ENCODE measurements at regions not wholly inside any gene's neighbourhood (a gene's known extent, or its start where the extent isn't known, plus 50 kb on each side); places are given as distances from the start of the nearest gene placed in this dataset.

DNA sequence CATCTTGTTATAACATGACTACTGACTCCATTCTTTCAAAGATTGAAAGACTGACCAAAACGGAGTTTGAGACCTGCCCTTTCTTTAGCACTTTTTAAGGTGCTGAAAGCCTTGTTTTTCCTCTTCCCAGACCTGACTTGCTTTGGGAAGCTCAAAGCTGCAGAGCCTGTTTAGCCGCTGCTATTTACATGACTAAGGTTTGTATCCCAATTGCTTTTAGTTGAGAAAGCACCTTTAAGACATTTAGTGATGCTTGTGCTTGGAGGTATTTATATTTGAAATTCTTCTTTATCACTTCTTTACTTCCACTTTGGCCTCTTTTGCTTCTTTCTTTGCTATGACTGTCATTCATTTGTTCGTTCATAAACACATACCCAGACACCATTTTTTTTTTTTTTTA, 182.6 kb upstream of the ELL2 start:
- H2AFZ ChIP-seq (ENCODE audit: low read depth), result no peak overlapping the region
- no peak for TF ChIP-seq YY1 (IDR thresholded peaks at IDR 0.05; ENCODE audit: low read depth)
- TF ChIP-seq RXRA (IDR thresholded peaks at IDR 0.05; ENCODE audit: borderline replicate concordance, low read depth), result no peak
- TF ChIP-seq, protein P1, sequence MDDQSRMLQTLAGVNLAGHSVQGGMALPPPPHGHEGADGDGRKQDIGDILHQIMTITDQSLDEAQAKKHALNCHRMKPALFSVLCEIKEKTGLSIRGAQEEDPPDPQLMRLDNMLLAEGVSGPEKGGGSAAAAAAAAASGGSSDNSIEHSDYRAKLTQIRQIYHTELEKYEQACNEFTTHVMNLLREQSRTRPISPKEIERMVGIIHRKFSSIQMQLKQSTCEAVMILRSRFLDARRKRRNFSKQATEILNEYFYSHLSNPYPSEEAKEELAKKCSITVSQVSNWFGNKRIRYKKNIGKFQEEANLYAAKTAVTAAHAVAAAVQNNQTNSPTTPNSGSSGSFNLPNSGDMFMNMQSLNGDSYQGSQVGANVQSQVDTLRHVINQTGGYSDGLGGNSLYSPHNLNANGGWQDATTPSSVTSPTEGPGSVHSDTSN (IDR thresholded peaks at IDR 0.05), result no peak
- no peak for TF ChIP-seq RFX5 (IDR thresholded peaks at IDR 0.05; ENCODE audit: low read length)
- no peak for TF ChIP-seq RAD21 (IDR thresholded peaks at IDR 0.05; ENCODE audit: low read length)
- TF ChIP-seq, protein P2, sequence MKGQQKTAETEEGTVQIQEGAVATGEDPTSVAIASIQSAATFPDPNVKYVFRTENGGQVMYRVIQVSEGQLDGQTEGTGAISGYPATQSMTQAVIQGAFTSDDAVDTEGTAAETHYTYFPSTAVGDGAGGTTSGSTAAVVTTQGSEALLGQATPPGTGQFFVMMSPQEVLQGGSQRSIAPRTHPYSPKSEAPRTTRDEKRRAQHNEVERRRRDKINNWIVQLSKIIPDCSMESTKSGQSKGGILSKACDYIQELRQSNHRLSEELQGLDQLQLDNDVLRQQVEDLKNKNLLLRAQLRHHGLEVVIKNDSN (IDR thresholded peaks at IDR 0.05; ENCODE audit: borderline replicate concordance, low read depth), result no peak
- no peak for TF ChIP-seq TAF1 (IDR thresholded peaks at IDR 0.05; ENCODE audit: borderline replicate concordance, low read depth, low read length)
- no peak for TF ChIP-seq EP300 (IDR thresholded peaks at IDR 0.05; ENCODE audit: borderline replicate concordance in 1 of 2, low read depth in 1 of 2, low read length in 1 of 2)
- TF ChIP-seq EZH2phosphoT487 (IDR thresholded peaks at IDR 0.05; ENCODE audit: borderline replicate concordance, low read depth), result no peak
- TF ChIP-seq MXI1 (IDR thresholded peaks at IDR 0.05; ENCODE audit: low read depth, low read length), result no peak
- no peak for TF ChIP-seq NFIC (IDR thresholded peaks at IDR 0.05; ENCODE audit: borderline replicate concordance)
- CTCF ChIA-PET, result no interaction called here
- H3K36me3 ChIP-seq (replicated peaks in 1 of 2; ENCODE audit: control insufficient read depth in 1 of 2, insufficient read depth in 2 of 2, low read length in 1 of 2), result no peaks in the 10 kb centered on the region
- no peaks in the 10 kb centered on the region for H3K9me3 ChIP-seq
- no peak overlapping the region for H3K4me2 ChIP-seq
- H3K9me2 ChIP-seq, result no peaks in the 10 kb centered on the region
- no peaks in the 10 kb centered on the region for H3K27me3 ChIP-seq (ENCODE audit: insufficient read depth)
- no peak for DNase-seq
- no peaks in the 10 kb centered on the region for H3K4me1 ChIP-seq (ENCODE audit: control insufficient read depth in 1 of 2, insufficient read depth in 2 of 2, low read depth in 1 of 2, low read length in 1 of 2)
- POLR2A ChIA-PET, result no interaction called here
- H3K79me2 ChIP-seq (ENCODE audit: insufficient read depth), result no peaks in the 10 kb centered on the region
- H4K20me1 ChIP-seq (ENCODE audit: insufficient read depth), result no peaks in the 10 kb centered on the region
- no peak overlapping the region for H3K4me3 ChIP-seq (ENCODE audit: low read depth in 2 of 2, low read length in 1 of 2)
- no peak overlapping the region for H3K27ac ChIP-seq (ENCODE audit: low read depth in 2 of 2, low read length in 1 of 2)
- no peaks in the 10 kb centered on the region for H3F3A ChIP-seq (replicated peaks; ENCODE audit: insufficient read depth)
- 95% methylated on average over 3 of the region's 3 CpGs for WGBS (ENCODE audit: low lambda C conversion rate)
- H3K9ac ChIP-seq, result no peak overlapping the region

DNA sequence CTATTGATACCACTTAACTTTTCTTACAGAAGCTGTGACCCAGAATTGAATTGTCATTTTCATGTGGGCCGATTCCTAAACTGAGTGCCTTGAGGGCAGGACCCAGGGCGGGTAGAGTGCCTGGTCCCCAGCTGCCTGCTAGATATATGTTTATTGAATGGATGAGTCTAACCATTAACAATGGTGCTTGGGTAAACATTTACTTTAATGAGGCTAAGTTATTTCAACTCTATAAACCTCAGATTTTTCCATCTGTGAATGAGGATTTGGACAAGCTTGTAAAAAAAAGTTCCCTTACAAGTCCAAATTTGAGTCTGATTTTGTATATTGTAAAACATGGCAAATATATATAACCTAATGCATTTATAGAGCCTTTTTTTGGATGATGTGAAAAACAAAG, 181.8 kb upstream of the ELL2 start:
- Histone ChIP-seq H3K9ac (no peak overlapping the region), H3K9me3 (no peaks in the 10 kb centered on the region), H3K4me1 (ENCODE audit: control insufficient read depth in 1 of 2, insufficient read depth in 2 of 2, low read depth in 1 of 2, low read length in 1 of 2) (no peaks in the 10 kb centered on the region), H3K4me3 (ENCODE audit: low read depth in 2 of 2, low read length in 1 of 2) (no peak overlapping the region), H4K20me1 (ENCODE audit: insufficient read depth) (no peaks in the 10 kb centered on the region), H3K27ac (ENCODE audit: low read depth in 2 of 2, low read length in 1 of 2) (no peak overlapping the region), H3K36me3 (replicated peaks in 1 of 2; ENCODE audit: control insufficient read depth in 1 of 2, insufficient read depth in 2 of 2, low read length in 1 of 2) (no peaks in the 10 kb centered on the region), H3K27me3 (ENCODE audit: insufficient read depth) (no peaks in the 10 kb centered on the region), H3F3A (replicated peaks; ENCODE audit: insufficient read depth) (no peaks in the 10 kb centered on the region), H3K79me2 (ENCODE audit: insufficient read depth) (no peaks in the 10 kb centered on the region), H2AFZ (ENCODE audit: low read depth) (no peak overlapping the region), H3K9me2 (no peaks in the 10 kb centered on the region), H3K4me2 (no peak overlapping the region)
- 81% methylated on average over 2 of the region's 2 CpGs for WGBS (ENCODE audit: low lambda C conversion rate)
- POLR2A ChIA-PET, result no interaction called here
- CTCF ChIA-PET, result no interaction called here
- no peak for DNase-seq
- TF ChIP-seq NRF1 (IDR thresholded peaks at IDR 0.05; ENCODE audit: low read depth, low read length) (no peak), YY1 (IDR thresholded peaks at IDR 0.05; ENCODE audit: low read depth) (no peak), JUND (IDR thresholded peaks at IDR 0.05) (no peak), MXI1 (IDR thresholded peaks at IDR 0.05; ENCODE audit: low read depth, low read length) (no peak), SMC3 (IDR thresholded peaks at IDR 0.05; ENCODE audit: low read depth, low read length) (no peak), CHD2 (IDR thresholded peaks at IDR 0.05; ENCODE audit: low read length, partially characterized antibody) (no peak), RAD21 (IDR thresholded peaks at IDR 0.05; ENCODE audit: low read length) (no peak), EZH2phosphoT487 (IDR thresholded peaks at IDR 0.05; ENCODE audit: borderline replicate concordance, low read depth) (no peak), POLR2AphosphoS5 (IDR thresholded peaks at IDR 0.05; ENCODE audit: low read depth, low read length) (no peak)
- TF ChIP-seq, protein P3, sequence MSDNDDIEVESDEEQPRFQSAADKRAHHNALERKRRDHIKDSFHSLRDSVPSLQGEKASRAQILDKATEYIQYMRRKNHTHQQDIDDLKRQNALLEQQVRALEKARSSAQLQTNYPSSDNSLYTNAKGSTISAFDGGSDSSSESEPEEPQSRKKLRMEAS (IDR thresholded peaks at IDR 0.05; ENCODE audit: low read depth), result no peak
- TF ChIP-seq, protein P2 (IDR thresholded peaks at IDR 0.05; ENCODE audit: borderline replicate concordance, low read depth), result no peak
- TF ChIP-seq, protein P4, sequence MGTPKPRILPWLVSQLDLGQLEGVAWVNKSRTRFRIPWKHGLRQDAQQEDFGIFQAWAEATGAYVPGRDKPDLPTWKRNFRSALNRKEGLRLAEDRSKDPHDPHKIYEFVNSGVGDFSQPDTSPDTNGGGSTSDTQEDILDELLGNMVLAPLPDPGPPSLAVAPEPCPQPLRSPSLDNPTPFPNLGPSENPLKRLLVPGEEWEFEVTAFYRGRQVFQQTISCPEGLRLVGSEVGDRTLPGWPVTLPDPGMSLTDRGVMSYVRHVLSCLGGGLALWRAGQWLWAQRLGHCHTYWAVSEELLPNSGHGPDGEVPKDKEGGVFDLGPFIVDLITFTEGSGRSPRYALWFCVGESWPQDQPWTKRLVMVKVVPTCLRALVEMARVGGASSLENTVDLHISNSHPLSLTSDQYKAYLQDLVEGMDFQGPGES (IDR thresholded peaks at IDR 0.05; ENCODE audit: low read depth, low read length), result no peak
- TF ChIP-seq, protein P5, sequence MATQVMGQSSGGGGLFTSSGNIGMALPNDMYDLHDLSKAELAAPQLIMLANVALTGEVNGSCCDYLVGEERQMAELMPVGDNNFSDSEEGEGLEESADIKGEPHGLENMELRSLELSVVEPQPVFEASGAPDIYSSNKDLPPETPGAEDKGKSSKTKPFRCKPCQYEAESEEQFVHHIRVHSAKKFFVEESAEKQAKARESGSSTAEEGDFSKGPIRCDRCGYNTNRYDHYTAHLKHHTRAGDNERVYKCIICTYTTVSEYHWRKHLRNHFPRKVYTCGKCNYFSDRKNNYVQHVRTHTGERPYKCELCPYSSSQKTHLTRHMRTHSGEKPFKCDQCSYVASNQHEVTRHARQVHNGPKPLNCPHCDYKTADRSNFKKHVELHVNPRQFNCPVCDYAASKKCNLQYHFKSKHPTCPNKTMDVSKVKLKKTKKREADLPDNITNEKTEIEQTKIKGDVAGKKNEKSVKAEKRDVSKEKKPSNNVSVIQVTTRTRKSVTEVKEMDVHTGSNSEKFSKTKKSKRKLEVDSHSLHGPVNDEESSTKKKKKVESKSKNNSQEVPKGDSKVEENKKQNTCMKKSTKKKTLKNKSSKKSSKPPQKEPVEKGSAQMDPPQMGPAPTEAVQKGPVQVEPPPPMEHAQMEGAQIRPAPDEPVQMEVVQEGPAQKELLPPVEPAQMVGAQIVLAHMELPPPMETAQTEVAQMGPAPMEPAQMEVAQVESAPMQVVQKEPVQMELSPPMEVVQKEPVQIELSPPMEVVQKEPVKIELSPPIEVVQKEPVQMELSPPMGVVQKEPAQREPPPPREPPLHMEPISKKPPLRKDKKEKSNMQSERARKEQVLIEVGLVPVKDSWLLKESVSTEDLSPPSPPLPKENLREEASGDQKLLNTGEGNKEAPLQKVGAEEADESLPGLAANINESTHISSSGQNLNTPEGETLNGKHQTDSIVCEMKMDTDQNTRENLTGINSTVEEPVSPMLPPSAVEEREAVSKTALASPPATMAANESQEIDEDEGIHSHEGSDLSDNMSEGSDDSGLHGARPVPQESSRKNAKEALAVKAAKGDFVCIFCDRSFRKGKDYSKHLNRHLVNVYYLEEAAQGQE (IDR thresholded peaks at IDR 0.05; ENCODE audit: low read depth, low read length), result no peak
- TF ChIP-seq, protein P1 (IDR thresholded peaks at IDR 0.05), result no peak

All from SK-N-SH (cell line).